Natural killer cell treated with Interleukin-12 subunit alpha and Interleukin-12 subunit beta and Interleukin-15 and Interleukin-18, amount 100 ng/mL, for 72 hours (primary cell): ENCODE measurements at regions not wholly inside any gene's neighbourhood (a gene's known extent, or its start where the extent isn't known, plus 50 kb on each side); places are given as distances from the start of the nearest gene placed in this dataset.
"Not testable (repeated sequence)": the region's sequence is repeated elsewhere in the genome, so short reads cannot be mapped to it uniquely, and the experiment has no call there.

ENCODE experiments used
- ATAC-seq, 2 donors: fragments of 150-1000 bp; cut with Tn5 transposase in 1 of 2; sonication (Bioruptor Pico), chemical (Tn5 transposase) in 1 of 2; 2 replicates each; pipeline ENCODE4 v1.10.0; 2021
- DNase-seq: peaks from one replicate; pipeline ENCODE4 v3.0.0; 2022; ENCODE audit warnings: low spot score
- H3K27ac Mint-ChIP-seq, 2 donors: 1 replicate in 1 of 2; 2 replicates in 1 of 2; pipeline ENCODE4 v1.8.0; 2022; ENCODE audit warnings: mixed read lengths in 2 of 2, mild to moderate bottlenecking in 1 of 2, moderate library complexity in 1 of 2
- H3K27me3 Mint-ChIP-seq, 2 donors: 1 replicate in 1 of 2; 2 replicates in 1 of 2; pipeline ENCODE4 v1.8.0; 2022; ENCODE audit warnings: mixed read lengths in 2 of 2
- H3K36me3 Mint-ChIP-seq: one replicate; pipeline ENCODE4 v1.8.0; 2022; ENCODE audit warnings: mixed read lengths
- H3K4me1 Mint-ChIP-seq, 2 donors: 1 replicate in 1 of 2; 2 replicates in 1 of 2; pipeline ENCODE4 v1.8.0; 2022; ENCODE audit warnings: low read depth in 2 of 2, mixed read lengths in 2 of 2, mild to moderate bottlenecking in 1 of 2
- H3K4me3 Mint-ChIP-seq: one replicate; pipeline ENCODE4 v1.8.0; 2022; ENCODE audit warnings: mixed read lengths
- H3K9me3 Mint-ChIP-seq: 2 replicates; pipeline ENCODE4 v1.8.0; 2022; ENCODE audit warnings: mixed read lengths

DNA sequence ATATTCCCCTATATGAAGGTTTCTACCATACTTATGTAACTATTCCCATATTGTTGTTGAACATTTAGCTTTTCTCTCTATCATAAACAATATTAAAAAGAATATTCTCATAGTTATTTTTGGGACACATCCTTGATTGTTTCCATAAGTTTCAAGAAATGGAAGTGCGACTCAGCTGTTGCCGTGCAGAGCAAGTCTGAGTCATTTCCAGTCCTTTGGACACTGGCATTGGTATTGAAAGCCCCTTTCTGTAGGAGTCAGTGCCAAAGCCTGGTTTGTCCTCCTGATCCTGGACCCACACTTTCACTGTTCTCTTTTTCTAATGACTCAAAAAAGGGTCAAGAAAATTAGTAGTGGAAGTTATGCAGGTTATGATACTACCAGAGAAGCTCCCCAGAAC is 108.3 kb upstream of the DIAPH2 start:
- DNase-seq: no peak
- H3K4me3 Mint-ChIP-seq: no peak overlapping the region
- no peak overlapping the region for H3K27ac Mint-ChIP-seq
- H3K9me3 Mint-ChIP-seq: no peaks in the 10 kb centered on the region
- no peaks in the 10 kb centered on the region for H3K36me3 Mint-ChIP-seq
- no peak for ATAC-seq
- H3K27me3 Mint-ChIP-seq: peaks cover 0 to 10% of the 10 kb centered on the region in 2 donors
- H3K4me1 Mint-ChIP-seq: no peaks in the 10 kb centered on the region

DNA sequence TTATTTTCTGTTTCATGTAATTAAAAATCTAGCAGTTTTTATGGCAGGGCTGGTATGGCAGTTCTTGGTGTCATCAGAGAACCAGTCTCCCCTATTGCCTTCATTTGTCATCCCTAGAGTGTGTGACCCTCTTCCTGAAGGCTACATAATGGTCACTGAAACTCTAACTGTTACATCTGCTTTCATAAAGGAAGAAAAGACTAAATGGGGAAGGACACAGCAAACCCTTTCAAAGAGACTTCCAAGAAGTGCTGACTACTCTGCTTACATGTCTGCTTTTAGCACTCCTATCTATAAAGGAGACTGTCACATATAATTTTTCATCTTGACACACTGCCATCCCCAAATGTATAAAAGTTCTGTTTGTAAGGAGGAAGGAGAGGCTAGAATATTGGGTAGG is 105.9 kb upstream of the DIAPH2 start:
- Mint-ChIP-seq H3K4me3 (no peak overlapping the region), H3K9me3 (no peaks in the 10 kb centered on the region), H3K27me3 (peaks cover 0 to 7% of the 10 kb centered on the region in 2 donors), H3K27ac (no peak overlapping the region), H3K4me1 (no peaks in the 10 kb centered on the region), H3K36me3 (no peaks in the 10 kb centered on the region)
- ATAC-seq: no peak
- no peak for DNase-seq

DNA sequence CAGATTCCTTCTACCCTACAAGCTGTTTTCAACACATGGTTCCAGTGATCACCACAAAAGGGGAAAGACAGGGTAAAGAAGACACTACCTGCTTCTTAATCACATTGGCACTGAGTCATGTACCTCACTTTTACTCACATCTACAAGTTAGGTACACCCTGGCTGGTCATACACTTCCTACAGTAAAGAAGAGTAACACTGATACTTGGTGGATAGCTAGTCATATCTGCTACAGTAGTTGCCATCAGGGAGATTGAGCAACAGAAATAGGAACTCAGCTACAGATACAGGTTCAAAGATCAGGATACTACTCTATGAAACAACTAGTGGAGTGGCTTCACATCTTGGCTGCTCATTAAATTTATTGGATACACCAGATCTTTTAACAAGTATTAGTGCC is 105.4 kb upstream of the DIAPH2 start:
- H3K27ac Mint-ChIP-seq: no peak overlapping the region
- ATAC-seq: no peak

DNA sequence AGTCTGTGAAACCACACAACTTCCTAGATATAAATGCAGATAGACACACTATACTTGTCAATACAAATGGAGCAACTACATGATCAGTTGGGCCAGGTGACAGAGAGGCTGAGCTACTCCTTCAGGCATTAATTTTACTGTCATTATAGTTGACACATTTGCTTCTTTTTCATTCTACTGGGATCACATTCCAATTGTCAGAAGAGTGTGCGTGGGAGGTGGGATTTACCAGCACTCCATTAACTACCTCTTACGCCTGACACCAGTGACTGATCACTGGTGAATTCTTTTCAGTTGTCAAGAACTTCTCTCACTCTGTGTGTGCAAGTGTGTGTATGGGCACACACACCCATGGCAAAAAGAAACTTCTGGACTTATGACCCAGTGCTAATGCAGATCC is 94.2 kb upstream of the DIAPH2 start:
- H3K36me3 Mint-ChIP-seq: no peaks in the 10 kb centered on the region

More for the DNA sequence above, 105.4 kb upstream of the DIAPH2 start:
- no peaks in the 10 kb centered on the region for H3K9me3 Mint-ChIP-seq
- H3K36me3 Mint-ChIP-seq: no peaks in the 10 kb centered on the region
- no peak overlapping the region for H3K4me3 Mint-ChIP-seq
- no peak for DNase-seq
- H3K27me3 Mint-ChIP-seq: peaks cover 0 to 7% of the 10 kb centered on the region in 2 donors
- no peaks in the 10 kb centered on the region for H3K4me1 Mint-ChIP-seq

DNA sequence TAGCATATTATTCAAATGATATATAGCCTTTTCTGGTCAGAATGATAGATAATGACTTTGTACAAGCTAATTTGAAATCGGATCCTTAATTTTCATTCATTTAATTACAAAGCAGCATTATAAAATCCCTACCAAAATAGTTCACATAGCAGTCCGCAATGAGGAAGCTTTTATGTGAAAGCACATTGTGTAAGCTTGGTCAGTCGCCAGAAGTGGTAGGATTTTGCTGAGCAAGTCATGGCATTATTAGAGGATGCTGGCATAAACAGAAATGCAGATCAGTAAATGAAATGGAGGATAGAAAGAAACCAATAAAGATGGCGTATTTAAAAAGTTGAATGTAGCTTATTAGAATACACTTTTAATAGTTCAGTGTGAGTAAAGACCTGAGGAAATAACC is 93.2 kb upstream of the DIAPH2 start:
- Mint-ChIP-seq H3K4me3 (no peak overlapping the region), H3K27ac (no peak overlapping the region), H3K36me3 (no peaks in the 10 kb centered on the region), H3K4me1 (no peaks in the 10 kb centered on the region), H3K9me3 (no peaks in the 10 kb centered on the region), H3K27me3 (no peaks in the 10 kb centered on the region)
- no peak for ATAC-seq
- no peak for DNase-seq

More for the DNA sequence above, 94.2 kb upstream of the DIAPH2 start:
- DNase-seq: no peak
- ATAC-seq: no peak
- no peak overlapping the region for H3K4me3 Mint-ChIP-seq
- no peaks in the 10 kb centered on the region for H3K9me3 Mint-ChIP-seq
- no peak overlapping the region for H3K27ac Mint-ChIP-seq
- H3K27me3 Mint-ChIP-seq: no peaks in the 10 kb centered on the region
- H3K4me1 Mint-ChIP-seq: no peaks in the 10 kb centered on the region

DNA sequence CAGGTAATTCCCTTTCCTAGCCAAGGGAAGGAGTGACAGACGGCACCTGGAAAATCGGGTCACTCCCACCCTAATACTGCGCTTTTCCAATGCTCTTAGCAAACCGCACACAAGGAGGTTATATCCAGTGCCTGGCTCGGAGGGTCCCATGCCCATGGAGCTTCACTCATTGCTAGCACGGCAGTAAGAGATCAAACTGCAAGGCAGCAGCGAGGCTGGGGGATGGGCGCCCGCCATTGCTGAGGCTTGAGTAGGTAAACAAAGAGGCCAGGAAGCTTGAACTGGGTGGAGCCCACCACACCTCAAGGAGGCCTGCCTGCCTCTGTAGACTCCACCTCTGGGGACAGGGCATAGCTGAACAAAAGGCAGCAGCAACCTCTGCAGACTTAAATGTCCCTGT is 86.8 kb upstream of the DIAPH2 start:
- DNase-seq, H3K27ac Mint-ChIP-seq, H3K4me3 Mint-ChIP-seq, ATAC-seq, H3K4me1 Mint-ChIP-seq, H3K27me3 Mint-ChIP-seq, H3K9me3 Mint-ChIP-seq, H3K36me3 Mint-ChIP-seq: not testable (repeated sequence)

DNA sequence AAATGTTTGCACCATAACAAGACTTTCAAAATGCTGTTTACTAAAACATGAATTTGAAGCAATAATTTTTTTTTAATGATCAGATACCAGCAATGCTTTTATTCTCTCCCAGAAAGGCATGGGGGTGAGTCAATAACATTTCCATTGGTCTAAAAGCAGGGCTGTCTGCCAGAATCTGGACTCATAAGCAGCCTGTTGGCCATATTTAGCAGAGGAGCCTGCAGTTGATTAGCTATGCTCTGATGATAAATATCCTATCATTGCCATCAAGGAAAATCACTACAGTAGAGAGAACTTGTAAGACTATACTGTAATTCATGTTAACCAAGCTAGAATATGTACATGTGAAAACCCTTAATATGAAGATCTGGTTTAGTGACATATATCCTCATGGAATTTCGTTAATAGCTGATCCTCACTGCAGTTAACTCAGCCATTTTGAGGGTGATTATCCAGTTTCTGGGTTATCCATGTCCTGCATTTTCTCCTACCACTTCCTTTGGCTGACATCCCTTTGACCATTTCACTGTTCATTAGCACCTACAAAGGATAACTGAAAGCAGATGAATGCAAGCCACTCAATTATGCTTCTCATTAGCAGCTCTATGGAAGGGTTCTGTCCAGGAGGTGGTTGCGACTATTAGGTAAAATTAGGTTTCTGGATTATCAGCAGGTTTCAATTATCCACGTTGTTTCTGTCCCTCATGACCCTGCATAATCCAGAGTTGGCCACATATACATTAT is 72.9 kb upstream of the DIAPH2 start:
- no peak for ATAC-seq
- H3K9me3 Mint-ChIP-seq: no peaks in the 10 kb centered on the region
- peaks cover 7% of the 10 kb centered on the region in 2 donors for H3K27me3 Mint-ChIP-seq
- no peak overlapping the region for H3K27ac Mint-ChIP-seq
- DNase-seq: no peak
- H3K4me1 Mint-ChIP-seq: no peaks in the 10 kb centered on the region
- H3K36me3 Mint-ChIP-seq: no peaks in the 10 kb centered on the region
- H3K4me3 Mint-ChIP-seq: no peak overlapping the region

DNA sequence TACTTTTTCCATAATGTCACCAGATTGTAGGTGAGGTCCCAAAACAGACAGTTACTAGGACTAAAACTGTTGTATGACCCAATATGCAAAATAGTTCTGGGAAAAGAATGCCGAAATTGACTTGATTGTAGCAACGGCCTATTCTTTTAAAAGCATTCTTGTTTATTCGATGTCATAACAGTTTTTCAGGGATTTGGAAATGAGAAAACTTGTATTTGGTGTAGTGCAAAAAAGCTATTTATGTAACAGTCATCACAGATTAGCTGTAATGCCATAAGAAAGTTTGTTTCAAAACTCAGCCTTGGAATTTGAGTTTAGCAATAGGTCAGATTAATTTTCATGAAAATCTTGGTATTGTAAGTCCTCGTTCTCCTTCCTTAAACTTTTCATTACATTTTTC is 69.2 kb upstream of the DIAPH2 start:
- peaks cover 0 to 11% of the 10 kb centered on the region in 2 donors for H3K27me3 Mint-ChIP-seq
- H3K9me3 Mint-ChIP-seq: peaks cover 4% of the 10 kb centered on the region
- no peaks in the 10 kb centered on the region for H3K36me3 Mint-ChIP-seq
- no peak overlapping the region for H3K27ac Mint-ChIP-seq
- ATAC-seq (no peak), DNase-seq (no peak)
- peaks cover 0 to 6% of the 10 kb centered on the region in 2 donors for H3K4me1 Mint-ChIP-seq
- no peak overlapping the region for H3K4me3 Mint-ChIP-seq

DNA sequence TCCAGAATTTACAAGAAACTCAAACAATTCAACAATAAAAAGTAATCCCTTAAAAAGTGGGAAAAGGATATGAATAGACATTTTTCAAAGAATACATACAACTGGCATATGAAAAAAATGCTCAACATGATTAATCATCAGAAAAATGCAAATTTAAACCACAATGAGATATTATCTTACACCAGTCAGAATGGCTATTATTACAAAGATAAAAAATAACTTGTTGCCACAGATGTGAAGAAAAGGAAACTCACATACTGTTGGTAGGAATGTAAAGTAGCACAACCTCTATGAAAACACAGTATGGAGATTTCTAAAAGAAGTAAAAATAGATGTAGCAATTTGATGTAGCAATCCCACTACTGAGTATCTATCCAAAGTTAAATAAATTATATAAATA is 65.1 kb upstream of the DIAPH2 start:
- Mint-ChIP-seq H3K27ac (no peak overlapping the region), H3K27me3 (peaks cover 5 to 16% of the 10 kb centered on the region in 2 donors), H3K36me3 (no peaks in the 10 kb centered on the region), H3K4me1 (peaks cover 0 to 6% of the 10 kb centered on the region in 2 donors), H3K4me3 (no peak overlapping the region), H3K9me3 (peaks cover 4% of the 10 kb centered on the region)
- ATAC-seq (no peak), DNase-seq (no peak)

DNA sequence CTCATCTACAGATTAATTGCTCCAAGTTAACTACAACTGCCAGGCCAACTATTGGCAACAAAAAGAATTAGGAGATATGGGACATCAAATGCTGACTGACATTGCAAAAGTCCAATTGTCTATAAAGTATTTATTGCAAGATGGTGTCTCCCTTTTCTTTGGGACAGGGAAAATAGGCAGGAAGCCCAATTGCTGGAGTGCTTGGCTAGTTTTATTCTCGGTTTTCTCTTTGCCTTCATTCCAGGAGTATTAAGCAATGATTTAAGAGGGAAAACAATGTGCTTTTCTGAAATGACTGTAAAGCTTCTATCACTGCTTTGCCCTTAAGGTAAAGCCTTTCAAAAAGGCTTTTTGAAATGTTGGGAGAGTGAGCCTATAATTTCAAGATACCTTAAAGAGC is 62.8 kb upstream of the DIAPH2 start:
- Mint-ChIP-seq H3K4me1 (peaks cover 0 to 6% of the 10 kb centered on the region in 2 donors), H3K9me3 (peaks cover 4% of the 10 kb centered on the region), H3K27ac (no peak overlapping the region), H3K27me3 (peaks cover 12 to 23% of the 10 kb centered on the region in 2 donors), H3K36me3 (no peaks in the 10 kb centered on the region), H3K4me3 (no peak overlapping the region)
- no peak for ATAC-seq
- DNase-seq: no peak
